ENCODE measurements at regions not wholly inside any gene's neighbourhood (a gene's known extent, or its start where the extent isn't known, plus 50 kb on each side); places are given as distances from the start of the nearest gene placed in this dataset.

DNA sequence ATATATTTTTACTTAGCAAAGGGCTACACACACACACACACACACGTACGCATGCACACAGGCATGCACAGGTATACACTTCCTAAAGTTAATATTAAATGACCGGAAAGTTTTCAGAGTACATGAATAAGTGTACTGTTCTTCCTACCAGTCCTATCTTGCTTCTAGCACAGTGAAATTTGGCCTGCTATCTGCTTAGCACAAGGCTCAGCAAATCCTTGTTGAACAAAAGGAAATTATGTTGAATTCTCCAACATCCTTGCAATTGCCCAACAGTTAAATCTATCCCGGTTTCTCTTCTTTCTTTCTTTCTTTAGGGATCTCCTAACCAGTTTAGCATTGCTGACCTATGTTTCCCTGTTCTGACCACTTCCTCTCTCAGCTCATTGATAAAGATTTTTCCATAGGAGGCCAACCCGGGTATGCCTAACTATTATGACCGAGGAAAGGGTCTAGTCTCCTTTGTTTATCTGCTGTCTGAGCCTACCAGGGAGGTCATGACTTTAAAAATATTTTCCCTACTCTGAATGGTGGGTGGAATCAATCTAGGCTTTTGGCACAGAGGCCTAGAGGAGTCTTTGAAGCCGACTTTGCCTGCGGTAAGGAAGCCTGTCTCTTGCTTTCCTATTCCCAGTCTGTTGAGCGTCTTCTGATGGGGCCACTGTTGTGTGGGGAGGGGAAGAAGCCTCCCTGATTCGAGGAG lies 400.7 kb downstream of the HRH4 start:
- TF ChIP-seq SIN3A (IDR thresholded peaks at IDR 0.05; ENCODE audit: borderline replicate concordance, insufficient read depth, low read depth, low read length): no peak
- TF ChIP-seq, protein P1, sequence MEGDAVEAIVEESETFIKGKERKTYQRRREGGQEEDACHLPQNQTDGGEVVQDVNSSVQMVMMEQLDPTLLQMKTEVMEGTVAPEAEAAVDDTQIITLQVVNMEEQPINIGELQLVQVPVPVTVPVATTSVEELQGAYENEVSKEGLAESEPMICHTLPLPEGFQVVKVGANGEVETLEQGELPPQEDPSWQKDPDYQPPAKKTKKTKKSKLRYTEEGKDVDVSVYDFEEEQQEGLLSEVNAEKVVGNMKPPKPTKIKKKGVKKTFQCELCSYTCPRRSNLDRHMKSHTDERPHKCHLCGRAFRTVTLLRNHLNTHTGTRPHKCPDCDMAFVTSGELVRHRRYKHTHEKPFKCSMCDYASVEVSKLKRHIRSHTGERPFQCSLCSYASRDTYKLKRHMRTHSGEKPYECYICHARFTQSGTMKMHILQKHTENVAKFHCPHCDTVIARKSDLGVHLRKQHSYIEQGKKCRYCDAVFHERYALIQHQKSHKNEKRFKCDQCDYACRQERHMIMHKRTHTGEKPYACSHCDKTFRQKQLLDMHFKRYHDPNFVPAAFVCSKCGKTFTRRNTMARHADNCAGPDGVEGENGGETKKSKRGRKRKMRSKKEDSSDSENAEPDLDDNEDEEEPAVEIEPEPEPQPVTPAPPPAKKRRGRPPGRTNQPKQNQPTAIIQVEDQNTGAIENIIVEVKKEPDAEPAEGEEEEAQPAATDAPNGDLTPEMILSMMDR (IDR thresholded peaks at IDR 0.05): no peak
